ENCODE measurements at regions not wholly inside any gene's neighbourhood (a gene's known extent, or its start where the extent isn't known, plus 50 kb on each side); places are given as distances from the start of the nearest gene placed in this dataset.
A peak's percentile ranks its signal among the peaks of the same experiment; 100 is the strongest.

DNA sequence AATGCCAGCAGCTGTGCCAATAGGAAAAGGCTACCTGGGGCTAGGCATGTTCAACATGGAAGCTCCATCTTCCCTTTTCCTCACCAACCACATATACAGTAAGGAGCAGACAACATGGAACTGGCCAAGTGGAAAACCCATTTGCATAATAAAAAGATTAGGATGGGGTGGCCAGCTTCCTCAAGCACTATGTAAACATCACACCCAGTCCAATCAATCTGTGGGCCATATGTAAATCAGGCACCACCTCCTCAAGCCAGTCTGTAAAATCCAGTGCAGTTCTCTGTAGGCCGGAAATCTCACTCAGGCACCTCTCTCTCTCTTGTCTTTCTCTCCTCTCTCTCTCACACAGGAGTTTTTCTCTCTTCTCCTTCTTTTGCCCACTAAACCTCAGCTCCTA is 360.2 kb upstream of the GRIA1 start:
- DNase-seq (ENCODE audit: low read depth) = no peak

DNA sequence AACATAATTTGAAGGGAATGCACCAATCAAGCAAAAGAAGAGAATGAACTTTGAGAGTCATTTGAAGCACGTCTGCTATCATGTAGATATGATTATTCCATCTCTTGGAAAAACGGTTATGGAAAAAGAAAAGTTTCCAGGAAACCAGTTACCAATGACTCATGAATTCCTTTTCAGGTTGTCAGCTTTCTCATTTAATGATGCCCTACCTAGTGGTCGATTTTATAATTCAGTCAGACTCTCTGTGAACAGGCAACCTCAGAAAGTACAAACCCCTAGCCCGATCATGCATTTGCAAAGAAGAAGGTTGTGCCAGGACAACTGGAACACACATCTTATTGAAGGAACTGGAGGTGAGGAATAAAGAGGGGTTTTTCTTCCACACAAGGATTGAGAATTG is 355.1 kb upstream of the GRIA1 start:
- no peak for DNase-seq (ENCODE audit: low read depth)

DNA sequence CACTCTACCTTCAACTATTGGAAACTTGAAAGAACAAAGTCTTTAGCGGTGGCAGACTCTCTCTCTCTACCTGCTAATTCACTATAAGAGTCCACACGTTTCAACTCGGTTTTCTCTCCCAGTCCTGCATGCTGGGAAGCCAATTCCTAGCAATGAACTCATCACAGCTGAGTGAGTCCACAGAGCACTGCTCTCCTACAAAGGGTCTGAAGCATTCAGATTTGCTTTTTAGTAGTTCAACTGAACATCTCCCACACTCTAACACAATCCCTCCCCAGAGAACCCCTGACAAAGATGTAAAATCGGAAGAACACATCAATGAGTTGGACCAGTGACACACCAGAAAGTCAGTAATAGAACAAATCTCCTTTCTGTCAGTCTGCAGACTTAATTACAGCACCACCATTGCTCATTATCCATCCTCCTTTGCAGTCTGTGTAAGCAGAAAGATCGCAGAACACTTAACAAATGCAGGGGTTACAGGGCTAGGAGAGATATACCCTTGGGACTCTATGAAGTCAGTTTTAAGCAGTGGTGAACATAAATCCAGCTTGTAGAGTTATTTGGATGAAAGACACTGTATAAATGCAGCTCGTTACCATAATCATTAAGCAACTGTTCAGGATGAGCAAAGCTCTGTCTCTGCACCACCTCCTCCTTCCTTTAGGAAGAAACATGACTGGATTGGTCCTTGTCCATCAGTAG is 353.4 kb upstream of the GRIA1 start:
- DNase-seq (ENCODE audit: low read depth) = no peak

DNA sequence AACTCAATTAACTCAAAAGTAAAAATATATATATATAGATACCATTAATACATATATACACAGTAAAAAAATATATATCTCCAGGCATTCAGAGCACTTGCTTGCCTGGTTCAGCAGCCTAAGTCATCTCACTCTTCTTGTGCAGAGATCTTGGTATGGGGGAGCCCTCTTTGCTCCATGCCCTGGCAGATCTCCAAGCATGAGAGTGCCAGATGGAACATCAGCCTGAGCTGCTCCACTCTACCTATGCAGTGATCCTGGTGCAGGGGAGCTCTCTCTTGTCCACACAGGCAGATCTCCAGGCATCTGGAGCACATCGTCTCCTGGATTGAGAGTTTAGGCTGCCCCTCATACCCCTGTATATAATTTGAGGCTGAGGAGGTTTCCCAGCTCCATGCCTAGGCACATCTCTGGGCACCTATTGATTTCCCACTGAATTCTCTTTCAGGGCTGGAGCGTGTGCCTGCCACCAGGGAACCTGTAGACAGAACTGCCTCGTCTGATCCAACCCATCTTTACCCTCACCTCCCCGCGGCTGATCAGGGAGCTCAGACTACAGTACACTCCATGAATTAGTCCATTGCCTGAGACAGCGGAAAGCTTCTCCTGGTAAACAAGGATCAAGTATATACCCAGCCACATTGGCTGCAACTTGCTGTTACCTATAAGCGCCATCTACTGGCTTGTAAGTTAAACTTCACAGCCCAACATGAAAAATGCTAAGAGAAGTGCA is 342.4 kb upstream of the GRIA1 start:
- peak; percentile 9 for DNase-seq (ENCODE audit: low read depth)

DNA sequence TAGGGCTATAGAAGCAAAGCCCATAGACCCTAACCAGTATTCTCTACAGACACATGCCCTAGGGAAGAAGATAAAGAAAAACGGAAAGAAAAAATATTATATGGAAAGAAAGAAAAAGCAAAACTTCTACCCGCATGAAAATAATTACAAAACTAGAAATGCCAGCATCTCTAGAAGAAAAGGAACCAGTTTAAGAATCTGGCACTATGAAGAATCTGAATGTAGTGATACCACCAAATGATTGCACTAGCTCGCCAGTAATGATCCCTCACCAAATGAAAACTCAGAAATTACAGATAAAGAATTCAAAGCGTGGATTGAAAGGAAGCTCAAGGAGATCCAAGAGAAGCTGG is 341.9 kb upstream of the GRIA1 start:
- DNase-seq (ENCODE audit: low read depth) = no peak

DNA sequence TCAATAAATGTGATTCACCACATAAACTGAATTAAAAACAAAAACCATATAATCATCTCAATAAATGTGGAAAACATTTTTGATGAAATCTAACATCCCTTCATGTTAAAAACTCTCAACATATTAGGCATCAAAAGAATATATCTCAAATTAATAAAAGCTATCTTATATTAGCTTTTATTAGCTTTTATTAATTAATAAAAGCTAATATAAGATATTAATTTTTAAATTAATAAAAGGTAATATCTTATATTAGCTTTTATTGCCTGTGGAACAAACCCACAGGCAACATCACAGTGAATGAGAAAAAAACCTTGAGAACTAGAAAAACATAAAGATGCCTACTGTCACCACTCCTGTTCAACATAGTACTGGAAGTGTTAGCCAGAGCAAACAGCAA is 338.9 kb upstream of the GRIA1 start:
- no peak for DNase-seq (ENCODE audit: low read depth)

DNA sequence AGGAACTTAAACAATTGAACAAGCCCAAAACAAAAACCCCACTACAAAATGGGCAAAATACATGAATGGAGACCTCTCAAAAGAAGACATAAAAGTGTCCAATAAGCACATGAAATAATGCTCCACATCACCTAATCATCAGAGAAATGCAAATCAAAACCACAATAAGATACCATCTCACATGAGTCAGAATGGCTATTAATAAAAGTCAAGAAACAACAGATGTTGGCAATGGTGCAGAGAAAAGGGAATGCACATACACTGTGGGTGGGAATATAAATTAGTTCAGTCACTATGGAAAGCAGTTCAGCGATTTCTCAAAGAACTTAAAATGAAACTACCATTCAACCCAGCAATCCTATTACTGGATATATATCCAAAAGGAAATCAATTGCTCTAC is 337.4 kb upstream of the GRIA1 start:
- DNase-seq (ENCODE audit: low read depth) = no peak

DNA sequence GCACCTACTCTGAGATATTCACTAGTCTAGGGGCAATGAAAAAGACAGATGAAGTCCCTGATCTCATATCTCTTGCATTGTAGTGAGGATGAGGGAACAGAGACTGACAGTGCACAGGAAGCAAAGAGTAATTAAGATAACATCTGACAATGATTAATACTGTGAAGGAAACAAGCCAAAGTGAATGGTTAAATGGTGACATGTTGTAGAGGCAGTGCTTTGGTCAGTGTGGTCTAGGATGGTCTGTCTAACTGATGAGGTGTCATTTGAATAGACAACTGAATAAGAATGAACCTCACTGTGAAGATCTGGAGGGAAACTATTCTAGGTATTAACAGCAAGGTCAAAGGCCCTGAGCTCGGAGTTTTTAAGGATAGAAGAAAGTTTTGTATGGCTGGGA is 333.3 kb upstream of the GRIA1 start:
- DNase-seq (ENCODE audit: low read depth) = no peak

DNA sequence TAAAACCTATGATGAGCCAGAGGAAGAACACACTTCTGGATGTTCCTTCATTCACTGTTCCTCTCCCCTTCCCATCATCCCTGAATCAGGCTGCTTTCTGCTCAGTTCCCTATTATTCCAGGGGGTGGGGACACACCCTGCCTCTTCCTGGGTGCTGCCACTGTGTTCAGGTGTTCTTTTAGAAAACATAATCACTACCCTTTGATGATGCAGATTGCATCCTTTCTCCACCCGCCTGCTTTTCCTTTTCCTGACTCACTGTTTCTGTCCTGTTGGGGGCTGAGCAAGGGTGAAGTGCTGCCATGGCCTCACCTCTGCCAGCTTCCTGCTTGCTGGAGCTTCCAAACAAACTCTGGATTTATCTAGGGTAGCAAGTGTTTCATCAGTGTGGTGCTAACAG is 331.9 kb upstream of the GRIA1 start:
- DNase-seq (ENCODE audit: low read depth) = no peak

DNA sequence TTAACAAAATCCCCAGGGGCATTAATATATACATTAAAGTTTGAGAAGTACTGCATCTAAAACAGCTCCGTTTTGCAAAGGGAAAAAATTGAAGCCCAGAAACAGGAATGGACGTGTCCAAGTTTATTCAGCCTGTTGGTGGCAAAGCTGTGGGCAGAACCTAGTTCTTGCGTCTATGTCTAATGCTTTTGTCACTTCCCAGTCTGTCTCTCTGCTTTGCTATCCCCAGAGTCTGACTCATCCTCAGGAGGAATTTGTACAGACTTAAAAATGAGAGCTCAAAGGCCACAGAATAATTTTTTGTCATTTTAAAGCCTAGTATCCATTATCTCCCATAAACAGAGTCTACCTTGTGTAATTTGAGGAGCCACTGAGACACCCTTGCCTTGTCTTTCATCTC is 330.9 kb upstream of the GRIA1 start:
- DNase-seq (ENCODE audit: low read depth) = peak; percentile 3

DNA sequence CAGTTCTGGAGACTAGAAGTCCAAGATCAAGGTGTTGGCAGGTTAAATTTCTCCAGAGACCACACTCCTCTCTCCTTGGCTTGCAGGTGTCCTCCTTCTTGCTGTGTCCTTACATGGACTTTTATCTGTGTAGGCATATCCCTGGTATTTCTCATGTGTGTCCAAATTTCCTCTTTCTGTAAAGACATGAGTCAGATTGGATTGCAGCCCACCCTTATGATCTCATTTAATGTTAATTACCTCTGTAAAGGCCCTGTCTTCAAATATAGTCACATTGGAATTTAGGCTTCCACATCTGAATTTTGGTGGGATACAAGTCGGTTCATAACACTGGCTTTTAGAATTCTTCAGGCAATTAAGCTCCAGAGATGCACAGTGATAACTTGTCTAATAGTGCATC is 322.2 kb upstream of the GRIA1 start:
- no peak for DNase-seq (ENCODE audit: low read depth)

DNA sequence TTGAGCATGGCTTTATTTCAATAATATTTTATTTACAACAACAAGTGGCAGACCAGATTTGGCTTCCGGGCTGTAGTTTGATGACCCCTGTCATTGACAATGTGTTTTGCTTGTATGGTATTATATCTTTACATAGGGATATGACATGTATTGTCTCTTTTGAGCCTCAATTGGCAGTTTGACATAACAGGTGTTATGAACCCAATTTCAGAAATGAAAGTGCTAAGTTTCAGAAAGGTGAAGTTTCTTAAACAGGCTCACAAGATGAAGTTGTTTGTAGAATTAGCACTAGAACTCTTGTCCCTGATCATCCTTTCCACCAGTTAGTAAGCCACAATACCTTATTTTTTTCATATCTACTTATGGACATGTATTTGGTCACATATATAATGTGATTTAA is 303.0 kb upstream of the GRIA1 start:
- no peak for DNase-seq (ENCODE audit: low read depth)

DNA sequence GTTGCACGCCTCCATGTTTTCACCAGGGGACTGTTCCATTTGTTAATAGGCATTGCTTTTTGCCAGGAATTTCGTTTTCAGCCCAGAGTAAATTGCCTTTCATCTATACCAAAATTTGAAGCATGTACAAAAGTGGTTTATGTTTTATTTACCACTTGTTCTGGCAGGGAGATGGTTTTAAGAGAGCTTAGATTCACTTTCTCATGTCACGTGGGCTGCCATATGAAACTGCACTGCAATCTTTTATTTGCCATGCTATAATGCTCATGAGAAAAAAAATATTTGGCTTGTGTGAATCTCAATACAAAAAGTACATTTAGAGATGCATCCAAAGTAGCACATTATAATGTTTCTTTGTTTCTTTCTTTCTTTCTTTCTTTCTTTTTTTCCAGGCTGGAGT is 284.1 kb upstream of the GRIA1 start:
- no peak for DNase-seq (ENCODE audit: low read depth)

DNA sequence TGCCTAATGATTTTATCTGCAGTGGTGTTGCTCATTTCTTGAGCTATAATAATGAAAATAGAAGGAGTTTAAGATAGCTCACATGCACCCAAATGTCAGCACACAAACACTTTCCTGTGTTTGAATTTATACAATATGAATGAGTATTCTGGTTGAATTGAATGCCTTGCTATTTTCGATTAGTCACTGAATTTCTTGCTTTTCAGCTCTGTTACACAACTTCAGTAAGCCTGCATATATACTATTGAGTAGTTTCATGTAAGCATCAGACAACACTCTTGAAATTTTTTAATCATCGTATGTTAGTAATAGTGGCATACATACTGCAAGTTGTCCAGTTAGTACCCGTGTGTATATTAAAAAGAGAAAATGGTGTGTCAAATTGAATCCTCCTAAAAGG is 281.5 kb upstream of the GRIA1 start:
- DNase-seq (ENCODE audit: low read depth) = no peak

DNA sequence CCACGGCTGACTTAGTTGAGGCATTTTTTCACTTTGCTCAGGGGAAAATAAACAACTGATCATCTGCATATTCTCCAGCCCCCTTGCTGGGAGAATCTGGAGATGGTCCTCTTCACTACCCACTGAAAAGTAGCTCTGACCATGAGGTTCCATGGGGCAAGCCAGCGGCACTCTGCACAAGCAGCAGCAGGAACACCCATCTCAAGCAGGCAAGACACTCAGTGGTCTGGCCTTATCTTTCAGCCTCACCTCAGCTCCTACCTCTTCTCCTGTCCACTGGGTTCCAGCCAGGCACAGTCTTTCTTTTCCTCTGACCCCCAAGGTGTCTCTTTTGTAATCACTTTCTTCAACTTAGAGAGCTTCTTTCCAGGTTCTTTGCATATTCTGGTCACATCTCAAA is 280.8 kb upstream of the GRIA1 start:
- DNase-seq (ENCODE audit: low read depth) = no peak

DNA sequence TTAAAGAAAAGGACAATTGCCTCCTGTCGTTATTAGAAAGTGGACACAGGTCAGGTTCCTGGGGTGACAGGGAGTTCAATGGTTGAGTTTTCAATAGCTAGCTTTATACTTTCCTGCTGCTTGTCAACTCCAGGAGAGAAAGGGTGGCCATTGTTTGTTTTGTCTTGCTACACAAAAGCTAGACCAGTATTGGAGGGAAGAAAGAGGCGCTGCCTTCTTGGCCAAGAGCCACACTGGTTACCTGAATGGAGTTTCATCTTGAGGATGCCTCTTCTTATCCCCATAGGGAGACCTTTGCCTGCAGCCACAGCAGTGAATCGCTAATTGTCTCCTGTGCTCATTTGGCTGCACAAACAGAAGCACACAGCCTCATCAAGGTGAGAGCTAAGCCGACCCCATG is 279.4 kb upstream of the GRIA1 start:
- no peak for DNase-seq (ENCODE audit: low read depth)

DNA sequence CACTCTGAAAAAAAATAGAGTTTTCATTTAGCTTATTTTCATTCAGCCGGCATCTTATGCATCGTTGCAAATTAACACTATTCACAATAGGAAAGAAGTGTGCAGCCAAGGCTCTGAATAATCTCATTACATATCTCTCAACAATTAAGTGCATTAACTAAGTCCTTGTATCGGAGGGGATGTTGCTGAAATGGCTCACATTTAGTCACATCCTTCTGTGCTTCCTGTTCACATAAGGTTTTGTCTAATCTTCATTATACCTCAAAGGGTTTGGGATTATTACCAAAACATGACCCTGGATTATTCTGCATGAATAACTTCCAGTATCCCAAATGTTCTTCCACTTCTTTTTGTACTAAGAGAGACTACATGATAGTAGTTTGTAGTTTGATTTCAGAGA is 278.0 kb upstream of the GRIA1 start:
- DNase-seq (ENCODE audit: low read depth) = no peak

DNA sequence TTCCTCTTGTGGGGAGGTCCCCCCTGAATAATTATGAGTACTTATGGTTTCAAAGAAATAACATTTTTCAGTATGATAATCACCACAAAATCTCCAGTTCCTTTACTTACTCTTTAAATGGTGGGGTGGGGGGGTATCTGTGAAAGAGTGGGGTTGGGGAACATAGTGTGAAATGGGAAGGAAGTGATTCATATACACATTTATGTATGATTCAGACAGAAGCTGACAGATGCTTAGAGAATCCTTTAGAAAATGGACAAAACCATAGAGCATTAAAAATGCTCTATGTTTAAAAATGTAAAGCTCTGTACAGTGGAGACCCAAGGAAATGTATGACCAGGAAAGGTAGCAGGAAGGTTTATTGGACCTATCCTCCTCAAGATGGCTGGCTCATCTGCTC is 267.5 kb upstream of the GRIA1 start:
- no peak for DNase-seq (ENCODE audit: low read depth)

DNA sequence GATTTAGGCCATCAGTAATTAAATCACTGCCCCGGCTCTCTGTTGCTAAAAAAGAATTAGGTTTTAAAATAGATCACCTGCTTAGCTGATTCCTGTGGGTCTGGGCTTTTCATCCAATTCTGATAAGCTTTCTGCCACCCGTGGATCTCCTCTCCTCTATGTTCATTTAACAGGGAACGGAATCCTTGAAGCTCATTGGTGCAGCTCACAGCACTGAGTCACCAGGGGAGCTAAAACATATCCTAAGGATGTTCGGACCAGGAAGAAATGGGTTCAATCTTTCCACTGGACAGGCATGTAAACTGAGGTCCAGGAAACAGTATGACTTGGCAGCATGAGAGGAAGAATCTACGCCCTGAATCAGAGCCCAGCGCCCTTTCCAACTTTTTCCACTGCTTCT is 267.1 kb upstream of the GRIA1 start:
- no peak for DNase-seq (ENCODE audit: low read depth)

DNA sequence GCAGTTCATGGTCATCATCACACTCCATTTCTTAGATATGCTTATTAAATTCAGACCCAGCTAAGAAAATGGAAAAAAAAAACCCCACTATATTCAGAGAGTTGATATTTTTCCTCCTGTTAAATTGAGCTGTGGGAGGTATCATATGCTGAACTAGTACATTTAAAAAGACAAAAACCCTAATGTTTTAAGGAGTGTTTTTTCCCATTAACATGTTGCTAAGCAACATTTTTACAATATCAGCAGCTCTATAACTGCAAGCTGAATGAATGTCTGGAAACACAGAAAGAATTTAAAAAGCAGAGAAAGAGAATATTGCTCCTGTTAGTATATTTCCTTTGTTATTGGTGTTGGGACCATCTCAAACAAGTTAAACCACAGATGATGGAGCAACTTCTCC is 265.8 kb upstream of the GRIA1 start:
- DNase-seq (ENCODE audit: low read depth) = no peak

DNA sequence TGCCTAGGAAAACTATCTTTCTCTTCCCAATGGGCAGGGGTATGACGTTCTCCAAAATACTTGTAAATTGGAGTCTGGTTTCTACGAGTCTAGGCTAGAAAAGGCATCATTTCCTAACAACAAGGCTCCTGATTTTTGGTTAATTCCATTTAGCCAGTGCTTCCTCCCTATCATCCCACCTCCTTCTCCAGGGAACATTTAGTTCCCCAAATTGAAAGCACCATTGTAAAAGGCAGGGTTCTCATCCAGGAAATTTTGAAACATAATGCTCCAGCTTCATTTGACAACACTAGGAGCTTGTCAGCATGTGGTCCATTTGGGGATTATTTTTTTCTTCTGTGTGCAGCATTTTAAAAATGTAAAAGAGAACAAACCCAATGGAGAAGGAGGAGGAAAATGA is 256.5 kb upstream of the GRIA1 start:
- no peak for DNase-seq (ENCODE audit: low read depth)

DNA sequence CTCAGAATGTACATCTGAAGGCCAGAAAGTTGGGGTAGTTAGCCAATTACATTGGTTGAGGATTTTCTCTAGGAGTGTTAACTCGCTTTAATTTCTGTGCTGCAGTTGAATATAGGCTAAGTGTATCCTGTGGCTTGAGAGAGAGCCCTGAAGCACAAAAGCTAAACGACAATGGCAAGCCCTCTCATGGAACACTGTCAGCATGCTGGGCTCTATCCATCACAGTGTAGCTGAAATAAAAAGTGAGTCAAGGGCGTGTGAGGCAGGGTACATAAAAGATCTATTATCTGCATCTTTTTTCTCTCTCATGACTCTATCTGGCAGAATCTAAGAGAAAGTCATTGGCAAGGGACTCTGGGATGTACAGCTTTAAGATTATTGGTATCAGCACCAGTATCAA is 254.2 kb upstream of the GRIA1 start:
- no peak for DNase-seq (ENCODE audit: low read depth)

DNA sequence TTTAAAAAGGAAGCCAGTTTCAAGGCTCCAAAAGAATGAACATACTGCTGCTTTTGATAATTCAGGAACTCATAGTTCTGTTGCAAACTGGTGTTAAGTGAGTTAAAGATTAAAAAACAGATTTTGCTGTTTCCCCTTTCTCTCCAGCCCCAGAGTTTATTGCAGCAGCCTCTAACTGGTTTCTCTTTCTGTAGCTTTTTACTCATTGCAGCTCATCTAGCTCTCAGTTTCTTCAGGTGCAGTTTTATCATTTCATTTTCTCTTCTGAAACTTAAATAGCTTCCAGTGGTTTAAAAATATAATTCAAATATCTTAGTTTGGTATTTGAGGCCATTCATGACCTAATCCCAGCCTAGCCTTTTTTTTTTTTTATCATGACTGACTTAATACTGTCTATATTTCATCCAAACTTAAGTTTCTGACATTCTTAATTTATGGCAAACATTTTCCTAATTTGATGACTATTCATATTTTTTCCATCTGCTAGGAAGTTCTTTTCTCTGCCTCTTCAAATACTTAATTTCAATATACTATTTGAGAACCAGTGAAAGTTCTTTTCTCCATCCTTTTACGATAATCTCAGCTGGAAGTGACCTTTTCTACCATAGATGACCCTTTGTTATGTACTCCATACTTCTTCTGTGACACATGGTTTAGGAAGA is 252.7 kb upstream of the GRIA1 start:
- no peak for DNase-seq (ENCODE audit: low read depth)

DNA sequence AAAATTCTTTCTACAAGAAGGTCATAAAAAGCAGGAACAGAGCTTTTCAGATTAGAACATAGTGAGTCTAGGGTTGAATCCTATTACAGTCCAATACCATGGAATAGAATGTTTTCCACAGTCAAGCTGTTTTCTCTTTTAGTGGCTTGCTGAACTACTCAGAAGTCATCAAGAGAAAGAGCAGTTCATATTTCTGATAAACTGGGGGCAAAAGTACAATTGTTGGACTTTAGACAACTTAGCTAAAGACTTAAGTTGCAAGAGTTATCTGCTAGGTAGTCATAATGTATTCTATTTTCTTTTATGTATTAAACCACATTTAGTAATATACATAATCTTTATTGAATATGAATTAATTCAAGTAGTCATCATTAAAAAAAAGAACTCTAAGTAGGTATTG is 233.1 kb upstream of the GRIA1 start:
- DNase-seq (ENCODE audit: low read depth) = no peak

Measured in fibroblast of gingiva (primary cell).